ENCODE measurements at regions not wholly inside any gene's neighbourhood (a gene's known extent, or its start where the extent isn't known, plus 50 kb on each side); places are given as distances from the start of the nearest gene placed in this dataset.

GRCh38 chr5:58266402-58266801, 193.5 kb downstream of the PLK2 start:
- TF ChIP-seq POLR2AphosphoS5 (IDR thresholded peaks at IDR 0.05; ENCODE audit: low read depth, low read length) (no peak), EP300 (IDR thresholded peaks at IDR 0.05; ENCODE audit: borderline replicate concordance in 1 of 2, low read depth in 1 of 2, low read length in 1 of 2) (no peak), CTCF (IDR thresholded peaks at IDR 0.05) (no peak), GABPA (IDR thresholded peaks at IDR 0.05; ENCODE audit: low read depth) (no peak), EZH2phosphoT487 (IDR thresholded peaks at IDR 0.05; ENCODE audit: borderline replicate concordance, low read depth) (no peak), MAX (IDR thresholded peaks at IDR 0.05; ENCODE audit: low read depth) (no peak), REST (IDR thresholded peaks at IDR 0.05; ENCODE audit: low read depth, low read length) (no peak), GATA2 (CRISPR knock-in tag; IDR thresholded peaks at IDR 0.05) (no peak), RAD21 (IDR thresholded peaks at IDR 0.05; ENCODE audit: low read length) (no peak), CHD2 (IDR thresholded peaks at IDR 0.05; ENCODE audit: low read length, partially characterized antibody) (no peak), TEAD4 (IDR thresholded peaks at IDR 0.05; ENCODE audit: borderline replicate concordance, insufficient read depth) (no peak), TAF1 (IDR thresholded peaks at IDR 0.05; ENCODE audit: borderline replicate concordance, low read depth, low read length) (no peak), FOXM1 (IDR thresholded peaks at IDR 0.05; ENCODE audit: low read depth) (no peak)
